Right atrium auricular region (tissue), 2 donors: ENCODE measurements at regions not wholly inside any gene's neighbourhood (a gene's known extent, or its start where the extent isn't known, plus 50 kb on each side); places are given as distances from the start of the nearest gene placed in this dataset.
"Not testable (repeated sequence)": the region's sequence is repeated elsewhere in the genome, so short reads cannot be mapped to it uniquely, and the experiment has no call there.

Source experiments
- DNase-seq: peaks from one replicate; pipeline ENCODE4 v3.0.0-alpha.2; 2019; ENCODE audit warnings: low spot score
- H3K27ac ChIP-seq, 2 donors: fragments of 200-600 bp; sonication (generic); 1 replicate in 1 of 2; 2 replicates in 1 of 2; pipeline ENCODE4 v1.5.1; 2016 to 2019
- H3K27me3 ChIP-seq, 2 donors: fragments of 200-600 bp; sonication (generic); one replicate each; pipeline versions ENCODE4 v1.5.1 to v1.6.0; 2017 to 2019
- H3K36me3 ChIP-seq: fragments of 200-600 bp; sonication (generic); one replicate; pipeline ENCODE4 v1.5.1; 2016
- H3K4me1 ChIP-seq, 2 donors: fragments of 200-600 bp; sonication (generic); one replicate each; pipeline versions ENCODE4 v1.5.1 to v1.6.0; 2017 to 2019
- H3K4me3 ChIP-seq, 2 donors: fragments of 200-600 bp; sonication (generic); 1 replicate in 1 of 2; 2 replicates in 1 of 2; pipeline ENCODE4 v1.5.1; 2017 to 2019; ENCODE audit warnings: mild to moderate bottlenecking in 1 of 2, moderate library complexity in 1 of 2
- H3K9me3 ChIP-seq, 2 donors: fragments of 200-600 bp; sonication (generic); one replicate each; pipeline ENCODE4 v1.5.1; 2019
- CTCF ChIP-seq, 2 donors: fragments of 200-600 bp; sonication (generic); IDR thresholded peaks; one replicate each; pipeline ENCODE4 v1.5.1; 2019; ENCODE audit warnings: antibody characterized with exemption in 2 of 2

GRCh38 chr14:35174342-35174741 lies 52.0 kb downstream of the PRORP start:
- H3K36me3 ChIP-seq: no peaks in the 10 kb centered on the region
- H3K4me3 ChIP-seq: no peak overlapping the region
- TF ChIP-seq CTCF (IDR thresholded peaks at IDR 0.05): no peak
- no peaks in the 10 kb centered on the region for H3K4me1 ChIP-seq
- no peaks in the 10 kb centered on the region for H3K27me3 ChIP-seq
- no peak for DNase-seq
- no peak overlapping the region for H3K27ac ChIP-seq
- no peaks in the 10 kb centered on the region for H3K9me3 ChIP-seq

GRCh38 chr14:35180179-35180578 lies 57.8 kb downstream of the PRORP start:
- Histone ChIP-seq H3K4me3 (no peak overlapping the region), H3K36me3 (no peaks in the 10 kb centered on the region), H3K4me1 (no peaks in the 10 kb centered on the region), H3K9me3 (no peaks in the 10 kb centered on the region), H3K27me3 (no peaks in the 10 kb centered on the region), H3K27ac (no peak overlapping the region)
- no peak for TF ChIP-seq CTCF (IDR thresholded peaks at IDR 0.05)
- no peak for DNase-seq

- DNase-seq, H3K36me3 ChIP-seq, H3K4me3 ChIP-seq, H3K9me3 ChIP-seq, H3K27ac ChIP-seq, H3K27me3 ChIP-seq, H3K4me1 ChIP-seq: not testable (repeated sequence)
These were observed 62.5 kb downstream of the PRORP start for GRCh38 chr14:35184891-35185290.

- TF ChIP-seq CTCF (IDR thresholded peaks at IDR 0.05): no peak
- Histone ChIP-seq H3K27ac (no peak overlapping the region), H3K27me3 (no peaks in the 10 kb centered on the region), H3K9me3 (no peaks in the 10 kb centered on the region), H3K36me3 (no peaks in the 10 kb centered on the region), H3K4me3 (no peak overlapping the region), H3K4me1 (no peaks in the 10 kb centered on the region)
- DNase-seq: no peak
These were observed 67.1 kb downstream of the PRORP start for GRCh38 chr14:35189422-35189821.

- no peaks in the 10 kb centered on the region for H3K9me3 ChIP-seq
- H3K27ac ChIP-seq: no peak overlapping the region
- no peaks in the 10 kb centered on the region for H3K36me3 ChIP-seq
- TF ChIP-seq CTCF (IDR thresholded peaks at IDR 0.05): no peak
- no peak for DNase-seq
- H3K27me3 ChIP-seq: no peaks in the 10 kb centered on the region
- H3K4me1 ChIP-seq: peaks cover 0 to 4% of the 10 kb centered on the region in 2 donors
- no peak overlapping the region for H3K4me3 ChIP-seq
These were observed 70.8 kb downstream of the PRORP start for GRCh38 chr14:35193161-35193560.

- not testable (repeated sequence) for H3K4me3 ChIP-seq, H3K4me1 ChIP-seq, DNase-seq, H3K36me3 ChIP-seq, H3K9me3 ChIP-seq, H3K27ac ChIP-seq, H3K27me3 ChIP-seq
These were observed 71.8 kb downstream of the PRORP start for GRCh38 chr14:35194183-35194582.

- Histone ChIP-seq H3K27ac (no peak overlapping the region), H3K36me3 (no peaks in the 10 kb centered on the region), H3K4me3 (no peak overlapping the region), H3K9me3 (no peaks in the 10 kb centered on the region), H3K27me3 (no peaks in the 10 kb centered on the region), H3K4me1 (peaks cover 0 to 4% of the 10 kb centered on the region in 2 donors)
- DNase-seq: no peak
- TF ChIP-seq CTCF (IDR thresholded peaks at IDR 0.05): no peak
These were observed 74.2 kb downstream of the PRORP start for GRCh38 chr14:35196571-35196970.
